ENCODE measurements at regions not wholly inside any gene's neighbourhood (a gene's known extent, or its start where the extent isn't known, plus 50 kb on each side); places are given as distances from the start of the nearest gene placed in this dataset.

- TF ChIP-seq CTCF (IDR thresholded peaks at IDR 0.05) (no peak), POLR2A (IDR thresholded peaks at IDR 0.05) (no peak)
These were observed 80.3 kb upstream of the SEMA6A start for GRCh38 chr5:116654925-116655324.
